ENCODE measurements at regions not wholly inside any gene's neighbourhood (a gene's known extent, or its start where the extent isn't known, plus 50 kb on each side); places are given as distances from the start of the nearest gene placed in this dataset.

DNA sequence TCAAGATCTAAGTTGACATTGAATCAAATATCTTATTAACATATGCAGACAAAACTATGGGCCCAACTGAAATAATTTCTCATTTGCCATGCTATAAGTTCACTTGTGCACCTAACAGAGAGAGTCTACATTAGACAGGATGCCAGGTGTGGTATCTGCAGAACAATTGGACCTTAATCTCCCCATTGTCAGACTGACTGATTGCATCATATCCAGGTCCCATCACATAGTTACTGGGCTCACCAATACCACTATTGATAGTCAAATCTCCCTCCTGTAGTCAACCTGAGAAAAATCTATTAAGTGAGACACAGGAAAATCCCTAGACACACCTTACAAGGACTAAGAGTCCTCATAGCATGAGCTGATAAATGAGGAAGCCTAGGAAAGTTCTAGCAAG is 156.0 kb upstream of the FRG1 start:
- TF ChIP-seq, protein P1, sequence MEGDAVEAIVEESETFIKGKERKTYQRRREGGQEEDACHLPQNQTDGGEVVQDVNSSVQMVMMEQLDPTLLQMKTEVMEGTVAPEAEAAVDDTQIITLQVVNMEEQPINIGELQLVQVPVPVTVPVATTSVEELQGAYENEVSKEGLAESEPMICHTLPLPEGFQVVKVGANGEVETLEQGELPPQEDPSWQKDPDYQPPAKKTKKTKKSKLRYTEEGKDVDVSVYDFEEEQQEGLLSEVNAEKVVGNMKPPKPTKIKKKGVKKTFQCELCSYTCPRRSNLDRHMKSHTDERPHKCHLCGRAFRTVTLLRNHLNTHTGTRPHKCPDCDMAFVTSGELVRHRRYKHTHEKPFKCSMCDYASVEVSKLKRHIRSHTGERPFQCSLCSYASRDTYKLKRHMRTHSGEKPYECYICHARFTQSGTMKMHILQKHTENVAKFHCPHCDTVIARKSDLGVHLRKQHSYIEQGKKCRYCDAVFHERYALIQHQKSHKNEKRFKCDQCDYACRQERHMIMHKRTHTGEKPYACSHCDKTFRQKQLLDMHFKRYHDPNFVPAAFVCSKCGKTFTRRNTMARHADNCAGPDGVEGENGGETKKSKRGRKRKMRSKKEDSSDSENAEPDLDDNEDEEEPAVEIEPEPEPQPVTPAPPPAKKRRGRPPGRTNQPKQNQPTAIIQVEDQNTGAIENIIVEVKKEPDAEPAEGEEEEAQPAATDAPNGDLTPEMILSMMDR (IDR thresholded peaks at IDR 0.05; ENCODE audit: extremely low read depth, missing control alignments) = no peak
- DNase-seq (ENCODE audit: low spot score) = no peak

DNA sequence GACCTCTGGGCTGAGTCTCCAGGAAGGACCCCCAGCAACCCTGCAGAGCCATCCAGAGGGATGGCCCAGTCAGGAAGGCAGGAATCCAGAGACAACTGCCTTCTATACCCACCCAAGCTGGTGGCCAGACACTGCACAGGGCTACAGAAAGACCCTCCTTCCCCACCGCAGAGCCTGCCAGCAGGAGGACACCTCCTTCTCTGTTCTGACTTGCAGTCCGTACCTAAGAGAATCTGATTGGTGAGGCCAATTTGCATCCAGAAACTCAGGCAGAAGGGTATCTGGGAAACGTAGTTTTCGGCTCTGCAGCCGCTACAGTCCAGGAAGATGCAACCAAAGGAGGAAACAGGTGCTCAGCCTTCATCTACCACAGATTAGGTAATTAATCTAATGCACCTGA is 155.4 kb upstream of the FRG1 start:
- no peak for DNase-seq (ENCODE audit: low spot score)
- TF ChIP-seq, protein P1 (IDR thresholded peaks at IDR 0.05; ENCODE audit: extremely low read depth, missing control alignments) = no peak

- TF ChIP-seq, protein P1 (IDR thresholded peaks at IDR 0.05; ENCODE audit: extremely low read depth, missing control alignments) = no peak
- no peak for DNase-seq (ENCODE audit: low spot score)
Observed at GRCh38 chr4:189786447-189786846, 154.2 kb upstream of the FRG1 start.

- no peak for DNase-seq (ENCODE audit: low spot score)
- TF ChIP-seq, protein P1 (IDR thresholded peaks at IDR 0.05; ENCODE audit: extremely low read depth, missing control alignments) = no peak
Observed at GRCh38 chr4:189787216-189788031, 153.2 kb upstream of the FRG1 start.

- peak; percentile 61 for DNase-seq (ENCODE audit: low spot score)
- TF ChIP-seq, protein P1 (IDR thresholded peaks at IDR 0.05; ENCODE audit: extremely low read depth, missing control alignments) = peak; percentile 74
Observed at GRCh38 chr4:189792924-189793618, 147.6 kb upstream of the FRG1 start.

- TF ChIP-seq, protein P1 (IDR thresholded peaks at IDR 0.05; ENCODE audit: extremely low read depth, missing control alignments) = no peak
Observed at GRCh38 chr4:189800545-189801088, 140.1 kb upstream of the FRG1 start.

DNA sequence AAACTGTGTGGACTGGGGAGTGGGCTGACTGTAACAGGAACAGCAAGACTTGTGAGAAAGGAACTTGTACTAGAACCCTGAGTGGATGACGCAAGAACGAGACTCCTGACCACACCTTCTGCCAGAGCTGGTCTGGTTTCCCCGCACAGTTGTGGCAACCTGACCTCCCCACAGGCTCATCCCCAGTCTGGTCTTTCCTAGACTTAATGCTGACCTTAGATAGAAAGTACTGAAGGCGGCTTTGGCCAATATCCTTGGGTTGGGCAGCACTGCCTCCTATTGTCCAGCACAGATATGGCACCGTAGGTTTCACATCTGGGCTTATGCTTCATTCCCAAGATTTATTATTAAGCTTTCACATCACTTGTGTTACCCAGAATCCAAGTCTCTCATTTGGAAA is 137.8 kb upstream of the FRG1 start:
- TF ChIP-seq, protein P1 (IDR thresholded peaks at IDR 0.05; ENCODE audit: extremely low read depth, missing control alignments) = no peak
- no peak for DNase-seq (ENCODE audit: low spot score)

More at GRCh38 chr4:189800545-189801088, 140.1 kb upstream of the FRG1 start:
- DNase-seq (ENCODE audit: low spot score) = no peak
